H1 (cell line): ENCODE measurements at regions not wholly inside any gene's neighbourhood (a gene's known extent, or its start where the extent isn't known, plus 50 kb on each side); places are given as distances from the start of the nearest gene placed in this dataset.
"Not testable (repeated sequence)": the region's sequence is repeated elsewhere in the genome, so short reads cannot be mapped to it uniquely, and the experiment has no call there.

Experiments
- ATF2 ChIP-seq: IDR thresholded peaks from 2 replicates; pipeline ENCODE4 v1.6.1; 2012; ENCODE audit warnings: low read length, inconsistent platforms
- CBX8 ChIP-seq: fragments of 300-800, 300-1000 bp; sonication (generic); IDR thresholded peaks from 2 replicates; pipeline ENCODE4 v1.7.1; 2016; ENCODE audit warnings: low read depth, low read length, borderline replicate concordance
- CTCF ChIP-seq, 3 experiments: IDR thresholded peaks; 1 replicate in 2 of 3; 2 replicates in 1 of 3; pipeline versions ENCODE4 v1.5.1 to v1.6.1; 2011; ENCODE audit warnings: low read length in 3 of 3, mild to moderate bottlenecking in 3 of 3, inconsistent platforms in 2 of 3, low read depth in 1 of 3, moderate library complexity in 1 of 3; ENCODE audit not compliant: insufficient read depth in 1 of 3; ENCODE audit errors: control extremely low read depth in 1 of 3
- EP300 ChIP-seq, 2 experiments: IDR thresholded peaks; 1 replicate in 1 of 2; 2 replicates in 1 of 2; pipeline ENCODE4 v1.6.1; 2011 to 2012; ENCODE audit warnings: low read depth in 2 of 2, low read length in 2 of 2, mild to moderate bottlenecking in 2 of 2, borderline replicate concordance in 1 of 2, inconsistent platforms in 1 of 2, moderate library complexity in 1 of 2
- EZH2 ChIP-seq: fragments of 200-600 bp; sonication (generic); IDR thresholded peaks from 2 replicates; pipeline ENCODE4 v1.7.1; 2012; ENCODE audit warnings: low read depth, mild to moderate bottlenecking, moderate library complexity, low read length, inconsistent platforms; ENCODE audit not compliant: severe bottlenecking
- JUND ChIP-seq: IDR thresholded peaks from 2 replicates; pipeline ENCODE4 v1.6.1; 2011; ENCODE audit warnings: mild to moderate bottlenecking, improper control_type of control experiment, low read length
- MAX ChIP-seq: IDR thresholded peaks from 2 replicates; pipeline ENCODE4 v1.6.1; 2012; ENCODE audit warnings: inconsistent platforms
- POLR2AphosphoS5 ChIP-seq: IDR thresholded peaks from 2 replicates; pipeline ENCODE4 v1.6.1; 2011; ENCODE audit warnings: low read depth, low read length
- RFX5 ChIP-seq: IDR thresholded peaks from 2 replicates; pipeline ENCODE4 v1.6.1; 2011; ENCODE audit warnings: low read depth, low read length, improper control_type of control experiment, borderline replicate concordance
- SIRT6 ChIP-seq: IDR thresholded peaks from one replicate; pipeline ENCODE4 v1.7.1; 2012; ENCODE audit warnings: low read length, inconsistent platforms
- TEAD4 ChIP-seq: IDR thresholded peaks from 2 replicates; pipeline ENCODE4 v1.6.1; 2012; ENCODE audit warnings: low read depth, low read length, inconsistent platforms, mixed read lengths
- YY1 ChIP-seq: IDR thresholded peaks from 2 replicates; pipeline ENCODE4 v1.6.1; 2011; ENCODE audit warnings: low read depth, mild to moderate bottlenecking, low read length

GRCh38 chr20:29312679-29313078 is 1944.8 kb upstream of the DEFB115 start:
- TF ChIP-seq CTCF (IDR thresholded peaks at IDR 0.05; ENCODE audit: control extremely low read depth in 1 of 3, insufficient read depth in 1 of 3, low read depth in 1 of 3, low read length in 3 of 3); RFX5; EP300 (IDR thresholded peaks at IDR 0.05; ENCODE audit: borderline replicate concordance in 1 of 2, low read depth in 2 of 2, low read length in 2 of 2); SIRT6; ATF2; TEAD4; EZH2; YY1; MAX; JUND; POLR2AphosphoS5; CBX8: not testable (repeated sequence)
